CD4-positive, alpha-beta T cell treated with Interleukin-17A for 1 hour (primary cell): ENCODE measurements at regions not wholly inside any gene's neighbourhood (a gene's known extent, or its start where the extent isn't known, plus 50 kb on each side); places are given as distances from the start of the nearest gene placed in this dataset.
"Not testable (repeated sequence)": the region's sequence is repeated elsewhere in the genome, so short reads cannot be mapped to it uniquely, and the experiment has no call there.

Source experiments
- DNase-seq: peaks from one replicate; pipeline ENCODE4 v3.0.0-alpha.2; 2020

DNA sequence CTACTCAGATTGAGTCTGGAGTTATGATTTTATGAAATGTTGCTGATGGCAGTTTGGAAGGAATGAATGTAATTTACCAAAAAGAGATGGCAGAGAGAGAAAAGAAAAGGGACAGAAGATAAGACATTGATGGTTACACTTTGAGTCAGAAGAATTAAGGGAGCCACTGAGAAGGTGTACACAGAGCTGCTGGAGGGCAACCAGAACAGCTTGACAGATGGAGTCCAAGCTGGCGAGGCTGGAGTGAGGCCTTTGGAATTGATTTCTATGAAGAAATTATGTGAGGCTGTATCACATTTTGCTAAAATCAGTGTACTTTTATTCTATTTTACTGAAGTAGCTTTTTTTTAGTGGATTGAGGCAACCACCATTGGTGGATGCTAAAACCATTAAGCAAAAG is 740.5 kb downstream of the REEP3 start:
- no peak for DNase-seq

DNA sequence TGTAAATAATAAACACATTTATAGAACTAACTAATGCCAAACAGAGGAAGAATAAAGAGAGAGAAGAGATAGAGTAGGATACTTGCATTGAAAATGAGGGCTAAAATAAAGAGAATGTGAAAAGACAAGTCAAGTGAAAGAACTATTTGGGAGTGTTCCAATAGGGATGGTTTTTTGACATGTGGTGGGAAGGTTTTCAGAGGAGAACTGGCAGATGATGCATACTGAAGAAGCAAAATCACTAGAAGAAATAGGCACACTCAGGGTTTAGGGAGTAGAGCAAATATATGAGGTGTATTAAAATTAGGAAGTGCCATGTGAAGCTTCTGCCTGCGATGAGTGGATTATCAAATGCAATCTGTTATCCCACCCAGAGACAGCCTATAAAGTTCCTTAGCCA is 744.8 kb downstream of the REEP3 start:
- no peak for DNase-seq

DNA sequence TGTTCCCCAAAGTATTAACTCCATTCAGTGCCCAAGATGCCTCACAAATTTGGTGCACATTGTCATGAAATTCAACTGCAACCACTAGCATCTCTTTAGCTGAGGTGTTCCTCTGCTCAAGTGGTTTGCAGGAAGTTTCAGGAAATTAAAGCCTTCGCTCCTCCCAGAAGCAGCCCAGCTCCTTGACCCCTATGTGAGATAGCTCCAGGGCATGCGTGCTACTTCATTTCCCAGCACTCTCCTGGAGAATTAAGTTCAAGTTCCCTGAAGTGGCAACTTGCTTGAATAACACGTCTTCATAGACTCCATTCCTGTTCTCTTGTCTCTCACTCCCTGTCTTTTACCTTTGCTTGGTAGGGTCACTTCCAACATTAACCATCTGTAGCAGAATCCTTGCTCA is 750.3 kb downstream of the REEP3 start:
- DNase-seq = no peak

GRCh38 chr10:64271983-64272382 is 750.8 kb downstream of the REEP3 start:
- DNase-seq = no peak

- no peak for DNase-seq
Observed at GRCh38 chr10:64275001-64275400, 753.8 kb downstream of the REEP3 start.

- no peak for DNase-seq
Observed at GRCh38 chr10:64275774-64276173, 754.6 kb downstream of the REEP3 start.

DNA sequence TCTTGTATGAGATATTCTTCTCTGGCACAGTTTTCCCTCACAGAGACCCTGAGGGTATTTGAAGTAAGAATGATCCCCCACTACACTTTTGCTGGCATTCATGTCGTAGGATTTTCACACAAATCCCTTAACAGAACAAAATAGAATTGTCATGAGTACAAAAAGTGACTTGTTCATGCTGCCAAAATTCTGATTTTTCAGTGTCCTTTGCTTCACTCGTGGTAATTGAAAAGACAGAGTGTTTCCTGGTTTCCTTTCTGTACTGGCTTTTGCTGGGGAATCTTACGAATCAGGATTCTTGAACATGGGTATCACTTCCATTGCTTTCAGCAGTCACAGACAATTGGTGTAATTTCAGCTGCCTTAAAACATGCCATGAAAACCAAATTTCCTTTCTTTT is 756.3 kb downstream of the REEP3 start:
- no peak for DNase-seq

DNA sequence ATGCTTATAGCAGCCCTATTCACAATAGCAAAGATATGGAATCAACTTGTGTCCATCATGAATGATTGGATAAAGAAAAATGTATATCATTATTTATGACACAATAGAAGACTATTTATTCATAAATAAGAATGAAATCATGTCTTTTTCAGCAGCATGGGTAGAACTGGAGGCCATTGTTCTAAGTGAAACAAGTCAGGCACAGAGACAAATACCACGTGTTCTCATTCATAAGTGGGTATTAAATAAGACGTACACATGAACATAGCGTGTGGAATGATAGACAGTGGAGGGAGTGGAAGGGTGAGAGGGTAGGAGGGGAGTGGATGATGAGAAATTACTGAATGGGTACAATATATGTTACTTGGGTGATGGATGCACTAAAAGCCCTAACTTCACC is 762.4 kb downstream of the REEP3 start:
- DNase-seq = no peak

DNA sequence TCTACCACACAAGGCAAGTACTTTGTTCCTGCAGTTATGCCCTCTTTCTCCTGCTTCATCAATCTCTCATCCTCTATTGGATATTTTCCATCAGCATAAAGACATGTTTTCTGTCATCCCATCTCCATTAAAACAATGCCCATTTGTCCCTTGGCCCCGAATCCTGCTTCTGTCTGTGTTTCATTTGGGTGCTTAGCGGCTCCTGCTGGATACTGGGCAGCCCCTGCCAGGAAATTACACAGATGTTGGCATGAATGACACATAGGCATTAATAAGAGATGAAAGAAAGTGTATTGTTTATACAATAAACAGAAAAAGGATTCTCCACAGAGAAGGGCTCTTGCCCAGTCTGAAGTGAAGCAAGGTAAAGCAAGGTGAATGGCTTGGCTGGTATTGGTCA is 765.3 kb downstream of the REEP3 start:
- DNase-seq = no peak

DNA sequence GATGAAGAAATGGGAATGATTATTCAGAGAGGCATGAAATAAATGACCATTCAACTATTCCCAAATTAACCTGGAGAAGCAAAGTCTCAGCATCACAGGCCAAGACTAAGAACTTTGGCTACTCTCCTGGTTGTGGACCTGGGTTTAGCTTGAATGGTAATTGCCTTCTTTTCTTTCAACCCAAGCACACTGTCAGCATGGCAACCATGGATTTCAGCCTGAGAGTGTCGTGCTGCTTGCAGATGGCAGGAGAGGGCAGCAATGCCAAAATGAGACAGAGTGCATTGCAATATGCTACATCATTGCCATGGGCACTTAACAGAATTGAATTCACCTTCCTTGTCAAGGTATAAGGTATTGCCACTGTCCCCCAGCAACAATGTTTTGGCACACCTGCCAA is 767.2 kb downstream of the REEP3 start:
- no peak for DNase-seq

DNA sequence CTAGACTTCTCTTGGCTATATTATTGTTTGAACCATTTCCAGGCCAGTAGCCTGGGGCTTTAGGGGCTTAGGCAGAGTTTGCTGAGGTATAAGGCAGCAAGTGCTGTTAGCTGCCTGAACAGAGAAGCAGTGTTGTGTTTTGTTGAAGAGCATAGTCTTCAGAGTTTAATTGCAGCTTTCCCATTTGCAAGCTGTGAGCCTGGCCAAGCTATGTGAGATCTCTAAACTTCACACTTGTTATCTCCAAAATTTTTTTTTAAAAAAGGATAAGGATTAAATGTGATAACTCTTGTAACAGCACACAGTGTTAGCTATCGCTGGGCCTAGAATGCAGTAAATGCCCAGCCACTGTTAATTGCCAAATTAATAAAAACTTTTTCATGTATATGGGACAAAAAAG is 782.4 kb downstream of the REEP3 start:
- DNase-seq = no peak

GRCh38 chr10:64306729-64307327 is 785.6 kb downstream of the REEP3 start:
- no peak for DNase-seq

DNA sequence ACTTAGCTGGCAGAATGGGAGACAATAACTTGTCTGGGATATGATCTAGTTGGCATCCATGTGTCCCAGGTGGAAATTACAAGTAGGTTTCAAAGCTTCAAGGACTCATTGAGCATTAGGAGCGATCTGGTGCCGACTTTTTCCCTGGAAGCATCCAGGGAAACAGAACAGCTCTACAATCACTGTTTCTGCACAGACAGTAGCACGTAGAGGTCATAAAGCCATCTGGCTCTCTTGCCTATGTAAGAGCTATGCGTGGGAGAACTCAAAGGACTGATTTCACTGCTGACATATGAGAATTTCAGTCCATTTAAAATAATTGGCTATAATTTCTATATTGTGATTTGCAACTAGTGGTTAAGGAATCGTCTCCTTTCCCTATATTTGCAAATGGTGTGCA is 791.7 kb downstream of the REEP3 start:
- no peak for DNase-seq

GRCh38 chr10:64313967-64314366 is 792.8 kb downstream of the REEP3 start:
- no peak for DNase-seq

- no peak for DNase-seq
Observed at GRCh38 chr10:64316416-64316815, 795.2 kb downstream of the REEP3 start.

DNA sequence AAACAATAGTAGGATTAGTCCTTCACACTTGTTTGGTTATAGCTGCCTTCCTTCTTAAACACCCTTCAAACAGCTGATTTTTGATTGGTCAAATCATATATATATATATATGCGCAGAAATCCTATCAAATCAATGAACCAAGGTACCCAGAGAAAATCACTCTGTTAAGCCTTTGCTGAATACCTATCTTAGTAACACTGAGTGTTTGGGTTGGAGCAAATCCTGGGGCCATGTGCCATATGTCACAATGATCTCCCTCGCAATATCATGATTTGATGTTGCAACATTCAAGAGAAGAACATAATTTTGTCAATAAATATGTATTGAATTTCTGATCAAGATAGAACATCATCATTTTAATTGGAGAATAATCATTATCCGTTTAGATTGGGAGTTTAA is 795.6 kb downstream of the REEP3 start:
- DNase-seq = no peak

- DNase-seq = no peak
Observed at GRCh38 chr10:64320448-64320847, 799.2 kb downstream of the REEP3 start.

GRCh38 chr10:64329510-64329909 is 808.3 kb downstream of the REEP3 start:
- no peak for DNase-seq

GRCh38 chr10:64332551-64332950 is 811.4 kb downstream of the REEP3 start:
- no peak for DNase-seq

DNA sequence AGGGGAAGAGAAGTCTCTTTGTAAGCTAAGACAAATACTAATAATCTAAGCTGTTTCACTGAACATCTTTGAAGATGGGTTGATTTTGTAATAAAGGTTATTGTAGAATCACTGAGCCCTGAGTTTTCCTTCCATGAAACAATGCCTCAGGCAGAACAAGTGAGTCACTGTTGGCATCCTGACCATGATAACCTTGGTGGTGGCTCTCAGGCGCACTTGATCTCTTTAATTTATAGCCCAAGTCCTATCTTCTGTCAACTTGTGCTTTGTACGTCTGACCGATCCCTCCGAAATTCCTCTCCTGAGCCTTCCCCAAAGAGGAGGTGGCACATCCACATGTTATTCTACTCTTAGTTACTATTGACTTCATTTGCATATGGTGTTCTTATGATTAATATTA is 812.9 kb downstream of the REEP3 start:
- DNase-seq = no peak

- no peak for DNase-seq
Observed at GRCh38 chr10:64344211-64344610, 823.0 kb downstream of the REEP3 start.

DNA sequence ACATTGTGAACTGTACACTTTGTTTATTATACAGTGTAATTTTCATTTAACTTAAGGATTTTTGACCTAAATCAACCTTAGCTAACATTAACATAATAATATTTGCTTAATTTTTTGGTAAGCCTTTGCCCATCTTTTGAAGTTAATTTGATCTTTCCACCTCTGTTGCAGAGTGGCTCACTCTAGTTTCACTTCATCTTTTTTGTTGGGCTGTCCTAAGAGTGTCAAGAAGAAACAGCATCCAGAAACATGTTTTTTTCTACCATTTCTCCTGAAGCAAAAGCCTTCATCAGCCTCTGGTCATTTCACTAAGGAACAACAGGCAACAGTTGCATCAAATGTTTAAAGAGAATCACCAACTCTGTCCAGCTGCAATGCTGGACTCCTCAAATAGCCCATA is 824.7 kb downstream of the REEP3 start:
- DNase-seq = no peak

DNA sequence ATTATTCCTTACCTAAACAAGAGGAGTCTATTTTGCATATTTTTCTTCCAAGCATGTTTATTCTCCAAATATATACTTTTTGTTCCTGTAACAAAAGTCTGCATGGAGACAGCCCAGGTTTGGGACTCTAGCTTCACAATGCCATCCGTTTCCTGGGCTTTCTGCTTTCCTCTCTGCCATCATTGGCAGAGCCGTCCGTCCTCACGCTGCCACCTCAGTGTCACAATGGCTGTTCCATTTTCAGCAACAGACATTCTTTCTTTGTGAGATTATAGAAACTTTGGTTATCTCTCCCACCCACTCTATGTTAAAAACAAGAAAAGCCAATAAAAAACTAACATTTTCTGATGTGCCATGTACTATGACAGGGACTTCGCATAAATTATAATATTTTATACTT is 825.2 kb downstream of the REEP3 start:
- DNase-seq = no peak

DNA sequence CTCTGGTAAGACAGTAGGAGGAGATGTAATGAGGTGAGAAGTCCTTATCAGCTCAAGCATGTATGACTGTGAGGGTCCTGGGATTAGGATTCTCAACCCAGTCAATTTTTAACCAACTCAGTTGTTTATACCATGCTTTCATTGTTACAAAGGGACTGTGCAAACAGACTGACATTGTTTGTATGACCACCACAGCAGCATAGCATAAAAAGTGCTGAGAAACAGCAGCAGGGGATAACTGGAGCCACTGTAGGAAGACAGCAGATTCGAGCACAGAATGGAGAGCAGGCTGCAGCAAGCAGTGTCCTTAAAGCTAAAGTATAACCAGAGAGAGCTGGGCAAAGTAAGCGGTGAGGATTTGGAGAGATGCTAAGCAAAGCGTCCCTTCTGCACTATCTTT is 829.5 kb downstream of the REEP3 start:
- no peak for DNase-seq

- DNase-seq = no peak
Observed at GRCh38 chr10:64358907-64359306, 837.7 kb downstream of the REEP3 start.

DNA sequence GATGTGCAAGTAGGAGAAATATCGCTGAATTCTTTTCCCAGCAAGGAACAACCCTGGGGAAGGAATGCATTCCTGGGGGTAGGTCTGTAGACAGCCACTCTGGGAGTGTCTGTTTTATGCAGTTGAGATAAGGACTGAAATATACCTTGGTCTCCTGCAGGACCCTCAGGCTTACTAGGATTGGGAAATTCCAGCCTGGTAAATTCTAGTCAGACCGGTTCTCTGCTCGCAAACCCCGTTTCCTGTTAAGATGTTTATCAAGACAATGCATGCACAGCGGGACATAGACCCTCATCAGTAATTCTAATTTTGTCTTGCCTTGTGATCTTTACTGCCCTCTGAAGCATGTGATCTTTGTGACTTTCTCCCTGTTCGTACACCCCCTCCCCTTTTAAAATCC is 839.0 kb downstream of the REEP3 start:
- DNase-seq = not testable (repeated sequence)
